GM21447 (cell line): ENCODE measurements at regions not wholly inside any gene's neighbourhood (a gene's known extent, or its start where the extent isn't known, plus 50 kb on each side); places are given as distances from the start of the nearest gene placed in this dataset.

Experiments used
- ATAC-seq: cut with Tn5 transposase; IDR thresholded peaks from one replicate; pipeline ENCODE4 v1.9.1; 2021; ENCODE audit not compliant: unreplicated experiment

DNA sequence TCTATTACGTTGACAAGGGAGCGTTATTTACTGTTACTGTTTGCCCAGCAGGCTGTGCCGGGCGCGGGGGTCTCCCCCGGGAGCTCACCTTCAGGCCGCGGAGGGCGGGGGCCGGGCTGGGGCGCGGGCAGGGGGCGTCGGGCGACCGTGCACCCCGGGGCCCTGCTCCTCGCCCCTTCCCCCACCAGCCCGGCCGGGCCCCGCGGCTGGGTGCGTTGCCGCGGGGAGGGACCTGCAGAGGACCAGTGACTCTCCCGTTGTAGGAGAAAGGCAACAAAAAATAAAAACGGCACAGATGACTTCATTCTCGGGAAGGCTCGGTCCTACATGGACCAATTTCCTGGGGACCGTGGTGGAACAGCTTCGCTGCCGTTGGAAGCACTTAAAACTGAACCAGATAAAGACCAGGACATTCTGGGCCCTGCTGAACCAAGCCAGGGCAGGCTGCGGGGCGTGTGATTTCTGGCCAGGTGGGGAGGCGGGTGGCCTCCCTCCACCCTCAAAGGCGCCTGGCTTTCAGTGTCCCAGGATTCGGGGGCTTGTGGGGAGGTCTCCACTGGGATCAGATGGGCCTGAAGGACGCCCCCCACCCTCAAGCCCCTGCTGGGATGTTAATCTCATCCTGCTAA, 57.4 kb downstream of the IGLL1 start:
- ATAC-seq, result no peak

GRCh38 chr22:23521441-23522113, 58.5 kb downstream of the IGLL1 start:
- ATAC-seq, result peak; percentile 91

GRCh38 chr22:23520863-23521440, 59.1 kb downstream of the IGLL1 start:
- no peak for ATAC-seq

GRCh38 chr22:23519442-23520157, 60.5 kb downstream of the IGLL1 start:
- ATAC-seq, result no peak

DNA sequence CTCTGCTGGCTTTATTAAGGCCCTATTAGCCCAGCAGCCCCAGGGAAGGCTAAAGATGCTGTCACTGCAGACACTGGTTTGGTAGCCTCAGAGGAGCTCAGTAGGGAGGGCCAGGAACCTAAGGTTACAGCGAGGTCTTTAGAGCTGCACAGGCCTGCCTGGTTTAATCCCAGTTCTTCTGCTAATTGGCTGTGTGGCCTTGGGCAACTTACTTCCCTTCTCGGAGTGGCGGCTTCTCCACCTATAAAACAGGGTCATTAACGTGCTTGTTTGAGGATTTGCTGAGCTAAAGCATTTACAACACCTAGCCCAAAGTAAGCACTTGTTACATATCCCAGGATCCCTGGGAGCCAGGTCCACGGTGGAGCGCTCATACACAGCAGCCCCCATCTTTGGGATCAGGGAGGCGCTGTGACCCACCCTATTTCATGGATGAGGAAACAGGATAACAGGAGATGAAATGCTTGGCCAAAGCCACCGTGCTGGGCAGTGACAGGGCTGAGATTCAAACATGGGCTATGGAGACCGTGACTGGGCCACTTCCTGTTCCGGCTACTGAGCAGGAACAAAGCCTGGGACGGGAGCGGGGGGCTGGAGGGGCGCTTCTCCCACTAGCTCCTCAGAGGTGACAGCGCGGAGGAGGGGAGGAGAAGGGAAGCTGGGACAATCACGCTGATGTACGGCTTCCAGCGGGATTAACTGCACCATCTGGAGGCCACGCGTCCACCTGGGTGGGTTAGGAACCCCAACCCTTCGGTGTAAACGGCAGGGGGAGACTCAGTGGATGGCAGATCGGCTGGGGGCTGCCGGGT, 61.5 kb downstream of the IGLL1 start:
- ATAC-seq, result no peak

DNA sequence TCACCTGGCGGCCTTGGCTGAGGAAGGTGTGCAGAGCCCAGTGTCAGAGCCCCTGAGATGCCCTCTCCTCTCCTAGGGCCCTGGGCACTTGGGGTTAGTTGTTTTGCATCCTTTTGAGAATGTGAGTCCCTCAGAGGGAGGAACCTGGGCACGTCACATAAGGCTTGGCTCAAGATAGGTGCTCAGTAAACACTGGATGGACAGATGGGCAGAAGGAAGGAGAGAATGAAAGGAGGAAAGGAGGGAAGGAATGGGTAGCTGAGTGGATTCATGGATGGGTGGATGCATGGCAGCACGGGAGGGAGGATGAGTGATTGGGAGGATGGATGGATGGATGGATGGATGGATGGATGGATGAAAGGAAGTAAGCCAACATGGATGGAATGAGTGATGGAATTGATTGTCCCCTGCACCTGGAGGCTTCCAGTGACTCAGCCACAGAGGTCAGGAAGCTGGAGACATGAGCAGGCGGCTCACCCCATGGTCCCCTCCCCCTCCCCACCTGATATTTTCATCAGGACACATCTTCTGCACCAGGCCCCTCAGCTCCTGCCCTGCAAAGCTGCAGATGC, 62.2 kb downstream of the IGLL1 start:
- ATAC-seq, result no peak

DNA sequence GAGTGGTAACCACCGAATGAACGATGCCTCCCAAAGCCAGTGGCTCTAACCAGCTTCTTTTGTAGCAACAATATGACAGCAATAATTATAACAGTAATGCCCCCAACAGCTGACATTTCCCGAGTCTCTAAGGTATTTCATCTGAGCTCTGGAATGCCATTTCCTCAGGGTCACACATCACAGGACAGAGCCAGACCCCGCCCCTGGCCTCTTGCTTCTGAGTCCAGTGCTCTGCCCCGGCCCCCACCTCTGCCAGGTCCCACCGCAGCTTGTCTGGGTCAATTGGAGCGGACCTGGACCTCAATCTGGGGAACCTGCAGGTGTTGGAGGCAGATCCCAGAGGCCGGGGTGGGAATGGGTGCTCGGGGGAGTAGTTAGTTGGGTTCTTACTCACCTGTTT, 63.8 kb downstream of the IGLL1 start:
- ATAC-seq, result no peak

DNA sequence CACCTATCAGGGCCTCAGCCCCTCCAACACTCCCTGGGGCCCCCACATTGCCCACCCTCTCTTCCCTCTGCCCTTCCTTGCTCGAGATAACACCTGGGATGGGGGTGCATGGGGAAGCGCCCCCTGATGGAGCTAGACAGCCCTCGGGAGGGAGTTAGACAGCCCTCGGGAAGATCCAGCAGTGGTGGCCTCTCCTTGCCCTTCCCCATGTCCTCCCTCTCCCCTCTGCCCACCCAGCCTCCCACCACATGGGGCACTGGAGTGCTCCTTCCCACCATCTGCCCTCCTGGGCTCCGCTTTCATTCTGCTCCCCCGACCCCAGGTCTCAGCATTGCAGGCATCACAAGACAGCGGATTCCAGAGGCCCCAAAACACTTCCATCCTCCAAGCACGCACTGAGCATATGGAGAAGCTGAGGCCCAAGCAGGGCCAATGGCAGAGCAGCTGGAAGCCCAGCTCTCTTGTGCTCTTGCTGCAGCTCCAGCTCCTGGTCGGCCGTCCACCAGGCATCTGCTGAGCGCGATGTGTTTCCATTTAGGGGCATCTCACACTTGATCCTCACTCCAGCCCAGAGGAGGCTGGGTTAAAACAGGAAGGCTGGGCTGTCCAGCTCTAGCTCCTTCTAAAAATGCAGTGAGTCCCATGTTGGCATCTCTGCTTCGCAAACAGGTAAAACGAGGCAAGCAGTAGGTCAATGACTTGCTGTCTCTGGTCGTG, 65.6 kb downstream of the IGLL1 start:
- no peak for ATAC-seq

GRCh38 chr22:23513705-23514104, 66.4 kb downstream of the IGLL1 start:
- ATAC-seq, result no peak

GRCh38 chr22:23513133-23513532, 67.0 kb downstream of the IGLL1 start:
- ATAC-seq, result no peak

GRCh38 chr22:23512721-23513120, 67.4 kb downstream of the IGLL1 start:
- ATAC-seq, result no peak

DNA sequence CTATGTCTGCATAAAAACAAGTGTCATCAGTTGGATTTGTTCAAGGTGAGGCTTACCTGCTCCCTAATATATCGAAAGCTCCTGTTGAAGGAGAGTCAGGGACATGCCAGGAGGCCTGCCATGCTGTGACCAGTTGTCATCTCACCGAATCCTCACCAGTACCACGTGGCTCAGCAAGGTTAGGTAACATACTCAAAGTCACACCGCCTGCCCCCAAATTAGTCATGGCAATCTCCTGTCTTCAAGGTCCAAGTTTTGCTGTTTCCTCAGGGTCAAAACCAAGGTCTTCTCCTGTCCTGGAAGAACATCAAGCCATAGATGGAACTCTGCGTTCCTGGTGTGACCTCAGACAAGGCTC, 67.8 kb downstream of the IGLL1 start:
- ATAC-seq, result no peak

GRCh38 chr22:23511627-23512347, 68.3 kb downstream of the IGLL1 start:
- ATAC-seq, result no peak

DNA sequence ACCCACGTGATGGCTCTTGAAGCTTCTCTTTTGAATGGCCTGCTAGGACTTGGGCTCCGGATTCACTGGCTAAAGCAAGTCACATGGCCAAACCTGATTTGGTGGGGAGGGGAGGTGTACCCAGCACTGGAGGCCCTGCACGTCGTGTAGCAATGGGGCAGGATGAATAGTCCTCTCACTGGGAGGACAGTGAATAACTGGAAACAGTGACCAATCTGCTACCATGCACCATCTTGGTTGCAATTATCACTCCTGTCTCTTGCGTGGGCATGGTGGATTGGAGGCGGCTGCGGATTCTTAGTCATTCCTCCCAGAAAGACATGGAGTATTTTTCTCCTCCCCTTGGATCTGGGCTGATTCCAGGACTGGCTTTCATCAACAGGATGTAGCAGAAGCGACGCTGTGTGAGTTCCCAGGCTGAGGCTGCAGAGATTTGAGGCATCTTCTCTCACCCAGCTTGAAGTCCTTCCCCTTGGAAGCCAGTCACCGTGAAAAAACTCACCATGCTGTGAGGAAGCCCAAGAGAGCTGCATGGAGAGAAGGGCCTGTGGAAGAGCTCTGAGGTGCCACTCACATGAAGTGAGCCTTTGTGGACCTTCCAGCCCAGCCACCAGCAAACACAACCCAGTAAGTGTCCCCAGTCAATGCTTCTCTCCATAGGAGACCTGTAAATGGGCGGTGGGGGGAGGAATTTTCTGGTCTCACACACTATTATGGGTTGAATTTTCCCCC, 70.4 kb downstream of the IGLL1 start:
- no peak for ATAC-seq

GRCh38 chr22:23504516-23504915, 75.6 kb downstream of the IGLL1 start:
- ATAC-seq, result no peak

GRCh38 chr22:23503736-23504440, 76.2 kb downstream of the IGLL1 start:
- no peak for ATAC-seq

- no peak for ATAC-seq
Observed at GRCh38 chr22:23503142-23503541, 76.9 kb downstream of the IGLL1 start.

DNA sequence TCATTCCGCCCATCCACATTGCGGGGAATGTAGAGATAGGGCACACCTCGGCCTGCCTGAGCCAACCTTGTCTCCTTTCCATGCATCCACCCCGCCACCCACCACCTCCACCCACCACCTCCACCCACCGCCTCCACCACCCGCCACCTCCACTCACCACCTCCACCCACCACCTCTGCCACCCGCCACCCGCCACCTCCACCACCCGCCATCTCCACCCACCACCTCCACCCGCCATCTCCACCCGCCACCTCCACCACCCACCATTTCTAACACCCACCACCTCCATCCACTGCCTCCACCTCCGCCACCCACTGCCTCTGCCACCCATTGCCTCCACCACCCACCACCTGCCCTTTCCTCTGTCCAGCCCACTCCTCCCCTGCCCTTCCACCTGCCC, 78.4 kb downstream of the IGLL1 start:
- ATAC-seq, result no peak
